HG03342 (cell line): ENCODE measurements at regions not wholly inside any gene's neighbourhood (a gene's known extent, or its start where the extent isn't known, plus 50 kb on each side); places are given as distances from the start of the nearest gene placed in this dataset.

Experiments
- ATAC-seq: cut with Tn5 transposase; IDR thresholded peaks from one replicate; pipeline ENCODE4 v1.9.1; 2021; ENCODE audit warnings: mild to moderate bottlenecking, moderate library complexity; ENCODE audit not compliant: unreplicated experiment

DNA sequence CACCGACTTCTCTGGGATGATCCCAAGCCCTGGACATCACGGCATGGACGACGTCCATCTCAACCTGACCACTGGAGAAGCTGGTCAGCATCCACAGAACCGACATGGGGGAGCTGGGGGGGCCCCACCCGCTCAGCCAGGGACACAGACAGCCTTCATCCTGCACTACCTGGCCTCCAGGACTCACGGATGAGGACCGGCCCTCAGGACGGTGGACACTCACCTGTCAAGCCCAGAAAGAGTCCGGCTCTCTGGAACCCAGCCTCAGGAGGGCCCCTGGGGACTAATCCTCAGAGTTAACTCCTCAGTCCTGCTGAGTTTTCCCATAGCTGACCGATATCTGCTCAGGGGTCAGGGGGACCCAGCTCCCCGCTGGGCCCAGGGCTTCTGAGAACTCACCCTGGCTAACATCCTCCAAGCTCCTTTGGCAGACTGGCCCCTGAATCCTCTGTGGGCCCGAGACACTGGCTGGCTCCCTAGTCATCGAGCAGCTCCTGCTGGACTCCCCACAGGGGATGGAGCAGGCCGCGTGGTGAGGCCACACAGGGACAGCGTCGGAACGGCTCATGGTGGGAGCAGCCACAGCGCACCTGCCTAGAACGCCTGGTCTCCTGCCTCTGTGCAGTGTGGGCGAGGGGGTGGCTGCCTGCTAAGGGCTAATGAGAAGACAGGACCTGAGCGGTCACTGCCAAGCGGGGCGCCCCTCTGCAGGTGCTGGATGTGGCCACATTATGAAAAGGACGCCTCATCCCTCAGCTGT lies 649.2 kb downstream of the BRD1 start:
- no peak for ATAC-seq

DNA sequence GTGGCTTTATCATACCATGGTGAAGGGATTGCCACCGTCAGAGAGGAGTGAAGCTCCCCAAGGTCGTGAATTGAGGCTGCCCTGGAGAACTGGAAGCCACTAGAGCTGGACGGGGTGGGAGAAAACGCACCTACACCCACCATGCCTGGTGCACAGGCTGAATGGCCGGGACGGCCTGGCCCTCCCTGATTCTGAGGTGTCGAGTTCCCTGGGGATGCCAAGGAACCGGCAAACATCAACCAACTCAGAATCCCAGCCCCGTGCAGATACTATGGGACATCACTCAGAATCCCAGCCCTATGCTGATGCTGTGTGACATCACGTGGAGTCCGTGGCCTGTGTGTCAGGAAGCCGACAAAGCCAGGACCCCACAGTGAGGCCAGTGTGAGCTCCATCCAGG lies 650.0 kb downstream of the BRD1 start:
- ATAC-seq, result no peak

DNA sequence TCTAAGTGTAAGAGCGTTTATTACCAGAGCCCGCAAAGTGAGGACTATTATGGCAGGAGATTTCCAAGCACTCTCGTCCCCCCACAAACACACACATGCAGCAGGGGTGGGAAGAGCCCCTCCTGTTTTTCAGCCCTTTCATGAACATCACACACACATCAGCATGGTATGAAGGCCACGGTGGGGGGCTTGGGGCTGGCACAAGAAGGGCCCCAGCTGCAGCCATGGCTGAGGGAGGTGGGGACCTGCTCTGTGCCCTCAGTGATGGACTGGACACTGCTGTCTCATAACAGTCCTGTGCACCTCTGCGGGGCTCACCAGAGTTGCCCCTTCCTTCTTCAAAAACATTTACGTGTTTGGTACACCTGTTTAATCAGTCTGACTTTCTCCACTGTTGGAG lies 650.7 kb downstream of the BRD1 start:
- no peak for ATAC-seq

DNA sequence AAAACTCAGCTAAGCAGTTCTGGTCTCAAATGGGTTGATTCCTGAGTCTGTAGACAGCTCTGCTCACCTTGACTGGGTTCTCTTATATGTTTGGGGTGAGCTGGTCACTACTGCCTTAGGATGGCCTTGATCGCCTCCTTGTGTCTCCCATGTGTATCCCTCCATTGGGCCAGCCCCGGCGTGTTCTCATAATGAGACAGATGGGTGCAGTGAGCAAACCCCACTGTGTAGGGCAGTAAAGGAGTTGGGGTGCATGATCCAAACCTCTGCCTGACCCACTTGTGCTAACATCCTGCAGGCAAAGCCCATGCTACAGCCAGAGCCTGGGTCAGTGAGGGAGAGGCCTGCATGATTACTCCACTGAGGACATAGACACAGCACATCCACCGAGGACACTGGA lies 657.6 kb downstream of the BRD1 start:
- no peak for ATAC-seq

DNA sequence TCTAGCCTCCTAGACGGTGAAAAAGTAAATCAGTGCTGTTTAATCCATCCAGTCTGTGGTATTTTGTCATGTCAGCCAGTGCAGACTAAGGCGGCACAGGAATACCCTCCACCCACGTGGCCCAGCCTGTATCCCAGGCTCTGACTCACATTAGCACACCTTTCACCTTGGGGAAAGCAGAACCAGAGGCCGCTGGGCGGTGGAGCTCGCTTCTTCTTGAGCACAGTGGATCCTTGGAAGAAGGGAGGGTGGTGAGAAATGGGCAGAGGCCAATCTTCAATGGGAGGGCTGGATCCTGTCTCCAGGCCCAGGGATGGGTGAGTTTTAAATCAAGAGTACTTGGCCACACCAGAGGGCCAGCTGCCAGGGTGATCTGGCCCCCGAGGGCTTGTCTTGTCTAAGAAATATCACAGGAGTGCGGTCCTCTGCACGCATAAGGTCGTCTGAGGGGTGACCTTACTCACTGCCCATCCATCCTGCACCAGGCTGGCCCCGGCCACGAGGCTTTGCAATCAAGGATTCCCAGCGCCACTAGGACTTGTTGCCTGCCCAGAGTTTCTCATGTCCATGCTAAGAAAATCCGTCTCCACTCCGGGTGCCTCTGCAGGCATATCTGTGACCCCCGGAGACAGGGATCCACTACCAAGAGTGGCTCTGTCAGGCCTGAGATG lies 658.5 kb downstream of the BRD1 start:
- no peak for ATAC-seq

DNA sequence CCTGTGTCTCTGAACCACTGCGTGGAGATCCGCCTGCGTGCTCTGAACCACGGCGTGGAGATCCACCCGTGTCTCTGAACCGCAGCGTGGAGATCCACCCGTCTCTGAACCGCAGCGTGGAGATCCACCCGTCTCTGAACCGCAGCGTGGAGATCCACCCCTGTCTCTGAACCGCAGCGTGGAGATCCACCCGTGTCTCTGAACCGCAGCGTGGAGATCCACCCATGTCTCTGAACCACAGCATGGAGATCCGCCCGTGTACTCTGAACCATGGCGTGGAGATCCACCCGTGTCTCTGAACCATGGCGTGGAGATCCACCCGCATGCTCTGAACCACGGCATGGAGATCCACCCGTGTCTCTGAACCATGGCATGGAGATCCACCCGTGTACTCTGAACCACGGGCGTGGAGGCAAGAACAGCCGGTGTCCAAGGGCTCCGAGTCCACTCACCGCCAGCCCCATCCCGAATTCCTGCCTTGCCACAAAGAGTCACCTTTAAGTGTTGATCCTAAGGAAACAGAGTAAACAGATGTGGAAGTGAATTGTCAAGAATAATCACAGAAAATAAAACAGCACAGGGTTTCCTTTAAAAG lies 659.4 kb downstream of the BRD1 start:
- no peak for ATAC-seq

DNA sequence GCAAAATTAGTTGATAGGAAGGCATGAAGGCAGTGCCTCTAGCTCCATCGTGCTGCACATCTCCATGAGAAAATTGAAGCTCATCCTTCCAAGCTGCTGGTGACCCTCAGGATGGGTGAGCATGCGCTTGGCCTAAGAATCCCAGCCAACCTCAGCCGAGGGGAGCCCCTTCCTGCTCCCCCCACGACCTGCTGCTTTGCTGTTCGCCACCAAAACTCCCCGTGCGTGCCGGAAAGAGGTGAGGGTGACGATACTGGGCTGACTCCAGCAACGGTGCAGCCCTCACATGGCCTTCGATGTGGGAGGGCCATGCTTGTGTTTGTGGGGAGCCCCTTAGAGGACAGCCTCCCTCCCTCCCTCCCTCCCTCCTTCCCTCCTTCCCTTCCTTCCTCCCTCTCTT lies 660.9 kb downstream of the BRD1 start:
- ATAC-seq, result no peak

DNA sequence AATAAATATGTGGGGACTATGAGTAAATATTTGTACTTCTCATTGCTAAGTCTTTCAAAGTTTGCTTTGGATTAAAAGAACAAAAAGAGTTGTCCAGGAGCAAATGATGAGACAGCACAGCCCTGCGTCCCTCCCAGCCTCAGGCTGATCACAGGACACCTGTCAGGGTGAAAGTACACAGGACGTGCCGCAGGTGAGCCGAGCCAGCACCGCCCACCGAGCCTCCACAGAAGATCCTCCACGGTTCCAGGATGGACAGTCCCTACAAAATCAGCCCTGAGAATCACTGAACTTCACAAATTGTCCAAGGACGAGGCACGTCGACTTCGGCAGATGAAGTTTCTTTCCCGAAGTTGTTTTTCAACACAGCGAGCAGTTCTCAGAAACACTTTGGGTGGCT lies 661.5 kb downstream of the BRD1 start:
- ATAC-seq, result no peak

DNA sequence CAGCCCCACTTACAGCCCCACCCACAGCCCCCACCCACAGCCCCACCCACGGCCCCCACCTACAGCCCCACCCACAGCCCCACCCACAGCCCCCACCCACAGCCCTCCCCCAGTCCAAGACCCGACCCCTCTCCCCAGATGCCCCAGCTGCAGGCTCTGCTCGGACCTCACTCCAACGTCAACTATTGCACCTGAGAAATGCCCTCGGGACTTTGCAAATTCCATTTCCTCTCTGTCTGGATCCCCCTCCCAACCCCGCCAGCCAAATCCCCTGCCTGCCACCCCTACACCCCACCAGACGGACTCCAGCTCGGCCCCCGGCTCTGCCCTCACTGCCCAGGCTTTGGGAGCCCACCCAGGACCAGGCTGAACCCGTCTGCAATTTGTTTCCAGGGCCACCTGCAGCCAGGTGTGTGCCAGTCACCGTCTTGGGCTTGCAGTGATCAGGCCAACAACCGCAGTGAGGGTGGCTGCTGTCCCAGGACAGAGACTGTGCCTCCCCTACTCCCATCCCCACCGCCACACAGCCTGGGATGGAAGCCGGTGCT lies 662.8 kb downstream of the BRD1 start:
- ATAC-seq, result no peak

DNA sequence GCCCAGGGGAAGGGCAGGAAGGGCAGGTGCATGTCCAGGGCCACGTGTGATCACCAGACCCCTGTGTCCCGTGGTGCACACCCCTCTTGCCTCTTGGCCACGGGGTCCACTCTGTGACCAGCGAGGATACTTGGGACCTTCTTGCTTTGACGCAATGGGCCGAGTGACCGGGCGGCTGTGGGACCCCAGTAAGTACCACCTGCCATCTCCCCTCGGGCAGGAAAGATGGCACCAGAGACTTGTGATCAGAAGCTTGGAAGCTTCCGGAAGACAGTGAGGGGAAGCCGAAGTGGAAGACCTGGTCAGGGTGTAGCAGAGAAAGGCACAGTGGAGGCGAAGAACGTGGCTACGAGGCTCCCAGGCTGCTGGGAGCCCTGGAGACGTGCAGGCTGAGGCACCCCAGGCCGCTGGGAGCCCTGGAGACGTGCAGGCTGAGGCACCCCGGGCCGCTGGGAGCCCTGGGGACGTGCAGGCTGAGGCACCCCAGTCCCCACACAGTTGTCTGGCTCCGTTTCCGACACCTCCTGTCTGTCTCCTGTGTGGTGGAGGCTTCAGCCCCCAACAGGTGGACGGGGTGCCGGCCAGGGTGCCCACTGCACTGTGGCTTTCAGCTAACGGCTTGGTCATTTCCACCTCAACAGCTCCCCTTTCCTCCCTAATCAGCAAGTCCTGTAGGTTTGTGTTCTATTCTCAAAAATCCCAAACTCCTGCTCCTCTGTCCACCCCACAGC lies 663.5 kb downstream of the BRD1 start:
- ATAC-seq, result no peak

DNA sequence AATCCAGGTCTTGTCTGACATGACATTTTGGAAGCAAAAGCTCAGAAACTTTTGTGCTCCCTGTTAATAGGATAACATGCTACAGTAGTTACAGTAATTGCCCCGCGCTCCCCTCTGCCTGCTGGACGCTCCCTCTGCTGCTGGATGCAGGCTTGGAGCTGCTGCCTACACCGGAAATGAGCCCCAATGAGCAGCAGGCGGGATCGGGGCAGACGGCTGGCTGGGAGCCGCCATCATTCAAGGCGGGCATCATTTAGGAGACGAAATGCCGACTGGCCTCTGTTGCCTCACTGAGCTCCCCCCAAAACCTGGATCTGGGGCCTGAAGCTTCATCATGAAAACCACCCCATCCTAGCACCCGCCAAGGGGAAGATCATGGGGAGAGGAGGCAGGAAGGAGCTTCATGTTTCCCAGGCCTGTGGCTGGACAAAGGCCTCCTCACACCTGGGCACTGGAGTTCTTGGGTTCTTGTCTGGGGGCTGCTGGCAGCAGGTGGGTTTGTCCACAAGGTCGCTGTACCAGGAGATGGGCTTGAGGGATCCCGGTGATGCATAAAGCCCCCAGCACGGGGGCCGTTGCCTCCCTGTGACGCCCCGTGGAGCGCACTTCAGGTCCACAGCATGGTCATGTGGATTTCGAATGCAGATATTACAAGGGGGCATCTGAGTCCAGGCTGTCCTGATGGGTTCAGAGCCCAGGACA lies 664.3 kb downstream of the BRD1 start:
- ATAC-seq, result no peak

DNA sequence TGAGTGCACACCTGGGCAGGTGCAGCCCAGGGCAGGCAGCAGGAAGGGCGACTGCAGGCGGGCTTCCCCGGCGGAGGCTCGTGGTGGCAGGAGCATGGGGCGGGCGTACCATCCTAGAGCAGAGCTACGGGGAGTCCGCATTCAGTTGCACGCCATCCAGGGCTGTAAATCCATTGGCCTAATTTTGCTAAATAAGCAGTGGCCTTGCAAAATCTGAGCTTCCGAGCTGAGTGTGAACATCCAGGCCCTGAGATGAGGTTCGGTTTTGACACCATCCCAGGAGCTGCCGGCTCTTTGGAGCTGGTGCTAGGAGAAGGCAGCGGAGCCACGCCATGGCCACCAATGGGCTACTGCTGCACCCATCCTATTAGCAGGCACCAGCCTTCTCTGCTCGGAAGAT lies 664.8 kb downstream of the BRD1 start:
- no peak for ATAC-seq

DNA sequence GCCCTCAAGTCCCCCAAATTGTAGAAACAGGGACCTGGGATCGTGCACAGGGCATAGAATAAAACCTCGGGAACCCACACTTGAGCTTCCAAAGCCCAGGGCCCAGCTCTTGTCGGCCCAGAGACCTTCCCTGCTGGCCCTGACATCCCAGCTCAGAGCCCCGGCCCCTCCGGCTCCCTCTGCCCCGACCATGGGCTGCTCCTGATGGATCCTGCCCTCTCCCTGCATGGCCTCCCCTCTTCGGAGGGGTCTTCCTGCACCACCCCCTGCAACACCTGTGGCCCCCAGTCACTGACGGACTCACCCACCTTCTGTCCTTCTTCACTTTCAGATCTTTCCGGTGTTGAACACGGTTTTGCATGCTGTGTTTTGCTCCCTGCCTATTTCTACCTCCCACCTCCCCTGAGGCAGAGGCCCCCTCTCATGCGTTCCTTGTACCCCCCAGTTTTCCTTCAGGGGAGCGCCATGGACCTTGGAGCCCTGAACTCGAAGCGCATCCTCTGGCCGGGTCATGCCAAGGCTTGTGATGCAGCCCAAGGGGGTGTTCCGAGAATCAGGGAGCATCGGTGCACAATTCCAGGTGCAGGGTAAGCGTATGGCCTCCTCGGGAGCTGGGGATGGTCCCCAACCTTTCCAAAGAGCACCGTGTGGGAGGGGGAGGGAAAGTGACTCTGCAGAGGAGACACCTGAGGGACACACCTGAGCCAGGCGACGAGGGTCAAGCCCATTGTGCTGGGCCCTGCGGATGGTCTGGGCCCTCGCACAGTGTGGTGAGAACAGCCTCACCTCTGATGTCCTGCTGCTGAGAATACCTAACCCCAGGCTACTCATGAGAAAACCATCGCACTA lies 666.4 kb downstream of the BRD1 start:
- ATAC-seq, result no peak

DNA sequence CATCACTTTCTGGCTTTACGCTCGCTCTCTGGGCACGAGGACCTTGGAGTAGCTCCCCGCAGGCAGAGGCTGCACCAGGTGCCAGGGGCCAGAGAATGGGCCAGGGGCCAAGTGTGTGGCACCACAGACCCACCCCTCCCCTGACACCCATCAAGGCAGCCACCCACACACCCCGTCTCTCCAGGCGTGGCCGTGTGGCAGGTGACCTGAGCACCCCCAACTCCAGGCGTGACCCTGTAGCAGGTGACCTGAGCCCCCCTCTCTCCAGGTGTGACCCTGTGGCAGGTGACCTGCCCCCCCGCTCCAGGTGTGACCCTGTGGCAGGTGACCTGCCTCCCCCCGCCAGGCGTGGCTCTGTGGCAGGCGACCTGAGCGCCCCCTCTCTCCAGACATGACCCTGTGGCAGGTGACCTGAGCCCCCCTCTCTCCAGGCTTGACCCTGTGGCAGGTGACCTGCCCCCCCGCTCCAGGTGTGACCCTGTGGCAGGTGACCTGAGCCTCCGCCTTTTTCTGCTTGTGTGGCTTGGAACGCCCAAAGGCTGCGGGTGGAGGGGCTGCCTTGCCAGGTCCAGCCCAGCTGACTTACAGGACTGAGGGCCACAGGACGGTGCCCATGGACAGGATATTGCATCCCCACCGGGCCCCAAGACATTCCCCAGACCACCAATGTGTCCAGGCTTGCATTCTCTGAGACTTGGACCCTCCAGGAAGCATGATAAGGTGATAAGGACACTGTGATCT lies 667.2 kb downstream of the BRD1 start:
- no peak for ATAC-seq

DNA sequence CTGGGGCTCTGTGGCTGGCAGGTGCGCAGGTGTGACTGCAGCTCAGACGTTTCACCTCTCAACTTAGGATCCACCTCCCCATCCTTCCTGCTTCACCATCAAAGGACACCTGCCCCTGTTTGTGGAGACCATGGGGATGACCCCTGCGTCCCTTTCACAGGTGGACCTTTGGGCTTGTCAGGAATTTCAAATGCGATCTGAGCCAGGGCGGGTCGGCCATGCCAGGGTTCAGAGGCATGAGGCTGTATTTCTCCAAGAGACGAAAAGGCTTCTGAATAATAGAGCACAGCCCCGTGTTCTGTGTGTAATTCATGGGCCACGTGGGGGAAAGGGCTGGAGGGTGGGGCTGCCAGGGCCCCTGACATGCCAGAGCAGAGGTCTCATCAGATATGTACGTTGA lies 668.0 kb downstream of the BRD1 start:
- no peak for ATAC-seq

DNA sequence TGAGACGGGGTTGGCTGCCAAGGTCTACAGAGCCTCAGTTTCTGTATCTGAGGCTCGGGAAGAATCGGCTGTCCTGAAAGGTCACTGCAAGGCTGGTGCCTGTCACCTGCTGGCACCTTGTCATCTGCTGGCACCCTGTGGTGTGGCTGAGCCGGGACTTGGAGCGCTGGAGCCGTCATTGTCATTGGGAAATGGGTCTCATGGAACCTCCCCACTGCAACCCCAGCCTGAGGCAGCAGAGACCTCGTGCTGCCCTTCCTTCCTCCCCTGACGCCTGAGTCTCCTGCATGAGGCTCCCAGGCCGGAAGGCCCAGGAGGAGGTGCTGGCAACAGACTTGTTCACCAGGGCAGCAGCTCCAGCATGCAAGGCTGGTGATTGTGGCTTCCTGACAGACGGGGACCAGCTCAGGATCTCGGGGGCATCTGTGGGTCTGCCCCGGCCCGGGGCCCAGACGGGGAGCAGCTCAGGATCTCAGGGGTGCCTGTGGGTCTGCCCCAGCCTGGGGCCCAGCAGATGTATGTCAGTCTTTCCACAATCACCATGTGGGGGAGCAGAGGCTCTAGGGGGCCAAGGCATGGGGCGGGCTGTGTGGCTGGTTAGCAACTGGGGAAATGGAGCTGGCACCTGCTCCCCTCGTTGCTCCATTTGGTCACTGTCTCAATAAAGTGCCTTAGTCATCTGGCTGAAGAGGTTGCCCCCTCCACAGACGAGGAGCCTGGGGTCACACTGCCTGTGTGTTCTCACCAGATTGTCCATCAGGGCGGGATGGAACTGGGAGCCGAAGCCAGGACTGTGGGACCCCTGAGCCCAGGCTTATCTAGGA lies 668.7 kb downstream of the BRD1 start:
- ATAC-seq, result no peak

DNA sequence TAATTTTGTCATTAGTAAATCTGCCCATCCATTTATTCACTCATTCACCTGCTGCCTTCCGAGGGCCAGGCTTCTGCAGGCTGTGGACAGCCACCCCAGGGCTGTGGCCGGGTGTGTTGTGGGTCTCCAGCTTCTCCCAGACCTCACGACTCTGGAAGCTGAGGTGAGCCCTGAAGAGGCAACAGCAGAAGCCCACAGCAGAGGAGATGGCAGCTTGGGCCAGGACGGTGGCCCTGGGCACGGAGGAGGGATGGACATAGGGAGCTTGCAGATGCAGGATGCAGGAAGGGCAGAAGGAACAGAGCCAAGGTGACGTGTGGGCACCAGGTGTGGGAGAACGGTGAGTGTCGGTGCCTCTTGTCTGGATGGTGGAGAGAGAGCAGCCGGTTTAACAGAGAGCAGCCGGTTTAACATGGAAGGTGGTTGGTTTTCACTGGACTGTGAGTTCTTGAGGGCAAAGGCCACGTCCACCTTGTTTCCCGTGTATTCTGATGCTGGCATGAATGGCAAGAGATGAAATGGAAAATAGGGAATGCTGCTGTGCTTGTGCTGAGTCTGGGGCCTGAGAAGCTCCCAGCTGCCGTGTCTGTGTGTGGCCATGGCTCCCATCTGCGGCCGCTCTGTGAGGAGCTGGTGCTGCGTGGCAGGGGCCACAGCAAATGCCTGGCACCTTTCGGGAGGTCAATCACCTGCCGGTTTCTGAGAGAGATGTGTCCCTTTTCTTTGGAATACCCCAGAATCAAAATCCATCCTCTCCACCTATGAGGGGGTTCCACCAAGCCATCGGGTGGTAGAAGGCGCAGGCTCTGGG lies 669.9 kb downstream of the BRD1 start:
- ATAC-seq, result no peak
